MM.1S (cell line): ENCODE measurements at regions not wholly inside any gene's neighbourhood (a gene's known extent, or its start where the extent isn't known, plus 50 kb on each side); places are given as distances from the start of the nearest gene placed in this dataset.
"Not testable (repeated sequence)": the region's sequence is repeated elsewhere in the genome, so short reads cannot be mapped to it uniquely, and the experiment has no call there.

Experiments
- DNase-seq: peaks from one replicate; pipeline ENCODE4 v3.0.0-alpha.2; 2015
- H2AFZ ChIP-seq: fragments of 300-600 bp; sonication (generic); 2 replicates; pipeline ENCODE4 v1.6.0; 2016; ENCODE audit warnings: antibody characterized with exemption, low read length
- H3F3A ChIP-seq: fragments of 300-600 bp; sonication (generic); 2 replicates; pipeline ENCODE4 v1.6.1; 2016; ENCODE audit warnings: mild to moderate bottlenecking, antibody characterized with exemption, low read length, moderate library complexity, mixed read lengths; ENCODE audit not compliant: insufficient read depth
- H3K27ac ChIP-seq: fragments of 300-600 bp; sonication (generic); 2 replicates; pipeline ENCODE4 v1.5.1; 2016; ENCODE audit warnings: mild to moderate bottlenecking, low read length
- H3K27me3 ChIP-seq: fragments of 300-600 bp; sonication (generic); replicated peaks from 2 replicates; pipeline ENCODE4 v1.6.0; 2016; ENCODE audit warnings: low read length; ENCODE audit not compliant: insufficient read depth
- H3K36me3 ChIP-seq: fragments of 300-600 bp; sonication (generic); replicated peaks from 2 replicates; pipeline ENCODE4 v1.6.1; 2016; ENCODE audit warnings: mild to moderate bottlenecking, low read length, mixed read lengths; ENCODE audit not compliant: insufficient read depth
- H3K4me1 ChIP-seq: fragments of 300-600 bp; sonication (generic); 2 replicates; pipeline ENCODE4 v1.6.1; 2016; ENCODE audit warnings: low read length, mixed read lengths
- H3K4me2 ChIP-seq: fragments of 300-600 bp; sonication (generic); 2 replicates; pipeline ENCODE4 v1.6.0; 2016; ENCODE audit warnings: low read depth, low read length
- H3K4me3 ChIP-seq: fragments of 300-600 bp; sonication (generic); 2 replicates; pipeline ENCODE4 v1.5.1; 2016; ENCODE audit warnings: low read length, mixed read lengths
- H3K79me2 ChIP-seq: fragments of 300-600 bp; sonication (generic); 2 replicates; pipeline ENCODE4 v1.6.1; 2016; ENCODE audit warnings: mixed run types, low read length, mixed read lengths
- H3K9ac ChIP-seq: fragments of 300-600 bp; sonication (generic); 2 replicates; pipeline ENCODE4 v1.6.1; 2016; ENCODE audit warnings: low read length, mixed read lengths
- H3K9me2 ChIP-seq: fragments of 300-600 bp; sonication (generic); replicated peaks from 2 replicates; pipeline ENCODE4 v1.6.1; 2016; ENCODE audit warnings: mild to moderate bottlenecking, low read length, mixed read lengths; ENCODE audit not compliant: insufficient read depth
- H3K9me3 ChIP-seq: fragments of 300-600 bp; sonication (generic); replicated peaks from 2 replicates; pipeline ENCODE4 v1.6.1; 2016; ENCODE audit warnings: mild to moderate bottlenecking, low read length, mixed read lengths; ENCODE audit not compliant: insufficient read depth
- H4K20me1 ChIP-seq: fragments of 300-600 bp; sonication (generic); 2 replicates; pipeline ENCODE4 v1.6.1; 2016; ENCODE audit warnings: mild to moderate bottlenecking, low read length, moderate library complexity, mixed read lengths; ENCODE audit not compliant: insufficient read depth
- EZH2 ChIP-seq: fragments of 300-600 bp; sonication (generic); optimal IDR thresholded peaks from 2 replicates; pipeline ENCODE3; 2017; ENCODE audit warnings: low read depth, mild to moderate bottlenecking, antibody characterized with exemption, low read length, mixed read lengths
- EZH2phosphoT487 ChIP-seq: fragments of 300-600 bp; sonication (generic); IDR thresholded peaks from 2 replicates; pipeline ENCODE4 v1.6.1; 2018; ENCODE audit warnings: antibody characterized with exemption, low read length
- TF ChIP-seq, protein P1 (sequence below): fragments of 300-600 bp; sonication (generic); IDR thresholded peaks from 2 replicates; pipeline ENCODE4 v1.5.1; 2016; ENCODE audit warnings: antibody characterized with exemption, low read length, mixed read lengths

DNA sequence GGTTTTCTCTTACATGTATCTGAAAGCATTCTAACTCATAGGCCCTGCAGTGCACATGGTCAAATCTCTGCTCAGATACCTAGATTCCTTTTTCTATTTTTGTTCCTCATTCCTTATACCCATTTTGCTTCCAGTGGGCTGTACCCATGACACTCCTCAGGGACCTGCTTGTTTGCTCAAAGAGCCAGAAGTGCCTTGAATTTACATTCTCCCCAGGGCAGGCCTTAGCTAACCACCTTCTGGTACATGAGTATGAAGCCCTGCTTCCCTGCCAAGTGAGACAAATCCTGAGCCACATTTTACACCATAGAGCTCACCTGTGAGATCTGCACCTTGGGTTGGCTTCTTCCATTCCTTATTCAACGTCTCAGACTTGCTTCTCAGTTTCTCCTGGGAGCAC is 326.6 kb upstream of the SASH1 start:
- TF ChIP-seq EZH2phosphoT487 (no peak), EZH2 (no peak)
- TF ChIP-seq, protein P1, sequence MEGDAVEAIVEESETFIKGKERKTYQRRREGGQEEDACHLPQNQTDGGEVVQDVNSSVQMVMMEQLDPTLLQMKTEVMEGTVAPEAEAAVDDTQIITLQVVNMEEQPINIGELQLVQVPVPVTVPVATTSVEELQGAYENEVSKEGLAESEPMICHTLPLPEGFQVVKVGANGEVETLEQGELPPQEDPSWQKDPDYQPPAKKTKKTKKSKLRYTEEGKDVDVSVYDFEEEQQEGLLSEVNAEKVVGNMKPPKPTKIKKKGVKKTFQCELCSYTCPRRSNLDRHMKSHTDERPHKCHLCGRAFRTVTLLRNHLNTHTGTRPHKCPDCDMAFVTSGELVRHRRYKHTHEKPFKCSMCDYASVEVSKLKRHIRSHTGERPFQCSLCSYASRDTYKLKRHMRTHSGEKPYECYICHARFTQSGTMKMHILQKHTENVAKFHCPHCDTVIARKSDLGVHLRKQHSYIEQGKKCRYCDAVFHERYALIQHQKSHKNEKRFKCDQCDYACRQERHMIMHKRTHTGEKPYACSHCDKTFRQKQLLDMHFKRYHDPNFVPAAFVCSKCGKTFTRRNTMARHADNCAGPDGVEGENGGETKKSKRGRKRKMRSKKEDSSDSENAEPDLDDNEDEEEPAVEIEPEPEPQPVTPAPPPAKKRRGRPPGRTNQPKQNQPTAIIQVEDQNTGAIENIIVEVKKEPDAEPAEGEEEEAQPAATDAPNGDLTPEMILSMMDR = no peak
- H3K9ac ChIP-seq = no peak overlapping the region
- H3F3A ChIP-seq = no peaks in the 10 kb centered on the region
- H3K4me3 ChIP-seq = no peak overlapping the region
- H3K4me2 ChIP-seq = no peak overlapping the region
- no peak for DNase-seq
- no peaks in the 10 kb centered on the region for H3K36me3 ChIP-seq
- no peaks in the 10 kb centered on the region for H4K20me1 ChIP-seq
- H3K9me3 ChIP-seq = no peaks in the 10 kb centered on the region
- H3K9me2 ChIP-seq = no peaks in the 10 kb centered on the region
- H3K27ac ChIP-seq = no peak overlapping the region
- H3K27me3 ChIP-seq = no peaks in the 10 kb centered on the region
- no peaks in the 10 kb centered on the region for H3K4me1 ChIP-seq
- no peaks in the 10 kb centered on the region for H3K79me2 ChIP-seq
- H2AFZ ChIP-seq = no peak overlapping the region

DNA sequence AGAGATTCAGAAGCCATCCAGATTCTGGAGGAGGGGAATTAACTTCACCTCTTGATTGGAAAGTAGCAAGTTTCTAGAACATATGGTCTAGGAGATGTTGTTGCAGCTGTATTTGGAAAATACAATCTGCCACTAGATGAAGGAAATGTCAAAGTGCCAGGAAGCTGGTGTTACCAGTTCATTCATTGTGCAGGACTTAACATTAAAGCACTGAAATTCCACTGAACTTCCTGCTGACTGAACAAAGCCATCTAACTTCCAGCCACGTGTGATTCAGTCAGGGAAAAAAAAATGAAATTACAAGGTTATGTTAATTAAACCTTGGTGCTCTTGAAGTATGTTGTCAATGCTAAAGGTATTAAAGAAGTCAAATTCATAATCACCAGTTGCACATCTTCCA is 321.5 kb upstream of the SASH1 start:
- no peaks in the 10 kb centered on the region for H3K27me3 ChIP-seq
- H3K9ac ChIP-seq = no peak overlapping the region
- no peak overlapping the region for H3K4me2 ChIP-seq
- H3K4me3 ChIP-seq = no peak overlapping the region
- H3K4me1 ChIP-seq = no peaks in the 10 kb centered on the region
- no peaks in the 10 kb centered on the region for H3F3A ChIP-seq
- no peaks in the 10 kb centered on the region for H3K9me2 ChIP-seq
- H3K27ac ChIP-seq = no peak overlapping the region
- H3K9me3 ChIP-seq = no peaks in the 10 kb centered on the region
- TF ChIP-seq, protein P1 = no peak
- TF ChIP-seq EZH2 (no peak), EZH2phosphoT487 (no peak)
- no peaks in the 10 kb centered on the region for H4K20me1 ChIP-seq
- no peak for DNase-seq
- H2AFZ ChIP-seq = no peak overlapping the region
- H3K79me2 ChIP-seq = no peaks in the 10 kb centered on the region
- H3K36me3 ChIP-seq = no peaks in the 10 kb centered on the region

DNA sequence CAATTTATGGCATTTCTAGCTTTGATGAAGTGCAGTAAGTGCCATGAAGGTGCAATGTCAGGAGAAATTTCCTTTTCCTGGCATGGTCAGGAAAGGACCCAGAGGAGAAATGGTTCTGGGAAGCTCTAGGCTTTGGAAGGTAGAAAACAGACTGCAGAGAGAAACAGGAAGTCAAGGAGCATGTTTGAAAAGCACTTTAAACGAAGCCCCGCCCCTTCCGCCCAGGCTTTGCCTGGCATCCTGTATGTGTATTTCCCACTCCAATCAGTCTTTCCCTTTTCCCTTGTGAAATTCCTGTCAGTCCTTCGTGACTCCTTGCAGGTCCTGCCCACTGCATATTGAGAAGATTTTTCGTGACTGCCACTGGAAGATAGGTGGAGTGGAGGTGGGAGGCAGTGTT is 320.9 kb upstream of the SASH1 start:
- no peaks in the 10 kb centered on the region for H3F3A ChIP-seq
- no peak overlapping the region for H2AFZ ChIP-seq
- no peak for DNase-seq
- H3K9me3 ChIP-seq = no peaks in the 10 kb centered on the region
- no peaks in the 10 kb centered on the region for H3K9me2 ChIP-seq
- H3K9ac ChIP-seq = no peak overlapping the region
- H4K20me1 ChIP-seq = no peaks in the 10 kb centered on the region
- H3K4me1 ChIP-seq = no peaks in the 10 kb centered on the region
- H3K4me2 ChIP-seq = no peak overlapping the region
- no peaks in the 10 kb centered on the region for H3K79me2 ChIP-seq
- no peaks in the 10 kb centered on the region for H3K36me3 ChIP-seq
- no peaks in the 10 kb centered on the region for H3K27me3 ChIP-seq
- H3K4me3 ChIP-seq = no peak overlapping the region
- TF ChIP-seq, protein P1 = no peak
- TF ChIP-seq EZH2 (no peak), EZH2phosphoT487 (no peak)
- H3K27ac ChIP-seq = no peak overlapping the region

DNA sequence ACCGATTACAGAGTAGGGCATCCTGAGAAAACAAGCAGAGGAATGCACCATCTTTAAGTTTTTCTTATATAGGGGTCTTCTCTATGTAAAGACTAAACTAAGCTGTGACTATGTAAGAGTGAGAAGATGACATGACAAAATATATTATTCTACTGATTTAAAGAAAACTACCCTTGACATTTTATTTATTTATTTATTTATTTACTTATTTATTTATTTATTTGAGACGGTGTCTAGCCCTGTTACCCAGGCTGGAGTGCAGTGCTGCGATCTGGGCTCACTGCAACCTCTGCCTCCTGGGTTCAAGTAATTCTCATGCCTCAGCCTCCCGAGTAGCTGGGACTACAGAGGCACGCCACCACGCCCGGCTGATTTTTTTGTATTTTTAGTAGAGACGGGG is 320.4 kb upstream of the SASH1 start:
- not testable (repeated sequence) for H3K27me3 ChIP-seq, H2AFZ ChIP-seq, DNase-seq, H3K4me2 ChIP-seq, H3K9me3 ChIP-seq, H3K4me3 ChIP-seq, H3K36me3 ChIP-seq, H3F3A ChIP-seq, H3K9ac ChIP-seq, H4K20me1 ChIP-seq, H3K79me2 ChIP-seq, H3K9me2 ChIP-seq, H3K27ac ChIP-seq, H3K4me1 ChIP-seq
